Vagina (tissue), 2 donors: ENCODE measurements at regions not wholly inside any gene's neighbourhood (a gene's known extent, or its start where the extent isn't known, plus 50 kb on each side); places are given as distances from the start of the nearest gene placed in this dataset.
"Not testable (repeated sequence)": the region's sequence is repeated elsewhere in the genome, so short reads cannot be mapped to it uniquely, and the experiment has no call there.

Source experiments
- POLR2A ChIP-seq, 2 donors: fragments of 450-650 bp; IDR thresholded peaks; one replicate each; pipeline ENCODE4 v1.6.1; 2017; ENCODE audit warnings: antibody characterized with exemption in 2 of 2, mild to moderate bottlenecking in 2 of 2, moderate library complexity in 2 of 2
- POLR2AphosphoS5 ChIP-seq, 2 donors: sonication (generic); formaldehyde crosslinking; IDR thresholded peaks; one replicate each; pipeline ENCODE4 v1.9.0; 2017; ENCODE audit warnings: antibody characterized with exemption in 2 of 2, mild to moderate bottlenecking in 2 of 2, low read depth in 1 of 2; ENCODE audit not compliant: insufficient read depth in 1 of 2
- TF ChIP-seq, protein P1 (sequence below), 3 experiments: fragments of 450-650 bp in 2 of 3; fragments of 200-600 bp in 1 of 3; sonication (generic) in 1 of 3; IDR thresholded peaks; one replicate each; pipeline ENCODE4 v1.5.1; 2017 to 2019; ENCODE audit warnings: antibody characterized with exemption in 3 of 3, mild to moderate bottlenecking in 2 of 3, moderate library complexity in 2 of 3

DNA sequence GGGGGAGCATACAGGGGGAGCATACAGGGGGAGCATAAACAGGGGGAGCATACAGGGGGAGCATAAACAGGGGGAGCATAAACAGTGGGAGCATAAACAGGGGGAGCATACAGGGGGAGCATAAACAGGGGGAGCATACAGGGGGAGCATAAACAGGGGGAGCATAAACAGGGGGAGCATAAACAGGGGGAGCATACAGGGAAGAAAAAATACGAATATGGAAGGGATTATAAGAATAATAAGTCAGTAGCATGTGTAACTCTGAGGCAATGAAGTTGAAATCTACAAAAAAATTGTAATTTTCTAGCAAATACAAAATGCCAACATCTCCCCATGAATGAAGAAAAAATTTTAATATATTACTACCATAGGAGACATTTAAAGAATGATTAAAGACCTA, 101.3 kb upstream of the FOXQ1 start:
- TF ChIP-seq, protein P1, sequence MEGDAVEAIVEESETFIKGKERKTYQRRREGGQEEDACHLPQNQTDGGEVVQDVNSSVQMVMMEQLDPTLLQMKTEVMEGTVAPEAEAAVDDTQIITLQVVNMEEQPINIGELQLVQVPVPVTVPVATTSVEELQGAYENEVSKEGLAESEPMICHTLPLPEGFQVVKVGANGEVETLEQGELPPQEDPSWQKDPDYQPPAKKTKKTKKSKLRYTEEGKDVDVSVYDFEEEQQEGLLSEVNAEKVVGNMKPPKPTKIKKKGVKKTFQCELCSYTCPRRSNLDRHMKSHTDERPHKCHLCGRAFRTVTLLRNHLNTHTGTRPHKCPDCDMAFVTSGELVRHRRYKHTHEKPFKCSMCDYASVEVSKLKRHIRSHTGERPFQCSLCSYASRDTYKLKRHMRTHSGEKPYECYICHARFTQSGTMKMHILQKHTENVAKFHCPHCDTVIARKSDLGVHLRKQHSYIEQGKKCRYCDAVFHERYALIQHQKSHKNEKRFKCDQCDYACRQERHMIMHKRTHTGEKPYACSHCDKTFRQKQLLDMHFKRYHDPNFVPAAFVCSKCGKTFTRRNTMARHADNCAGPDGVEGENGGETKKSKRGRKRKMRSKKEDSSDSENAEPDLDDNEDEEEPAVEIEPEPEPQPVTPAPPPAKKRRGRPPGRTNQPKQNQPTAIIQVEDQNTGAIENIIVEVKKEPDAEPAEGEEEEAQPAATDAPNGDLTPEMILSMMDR (IDR thresholded peaks at IDR 0.05), result not testable (repeated sequence)
- TF ChIP-seq POLR2A (IDR thresholded peaks at IDR 0.05); POLR2AphosphoS5 (IDR thresholded peaks at IDR 0.05; ENCODE audit: insufficient read depth in 1 of 2, low read depth in 1 of 2): not testable (repeated sequence)
